Skin epidermis (tissue), 12 donors: ENCODE measurements at regions not wholly inside any gene's neighbourhood (a gene's known extent, or its start where the extent isn't known, plus 50 kb on each side); places are given as distances from the start of the nearest gene placed in this dataset.

Source experiments
- H3K27ac ChIP-seq, 21 experiments: fragments of 200-600 bp; sonication (generic) in 11 of 21; one replicate each; pipeline ENCODE4 v1.5.0; 2020; ENCODE audit warnings: mild to moderate bottlenecking in 3 of 21, inconsistent platforms in 2 of 21, moderate library complexity in 2 of 21
- H3K4me3 ChIP-seq, 7 experiments: fragments of 200-600 bp; sonication (generic) in 2 of 7; one replicate each; pipeline ENCODE4 v1.5.0; 2020; ENCODE audit warnings: inconsistent platforms in 2 of 7, mild to moderate bottlenecking in 2 of 7, moderate library complexity in 1 of 7

DNA sequence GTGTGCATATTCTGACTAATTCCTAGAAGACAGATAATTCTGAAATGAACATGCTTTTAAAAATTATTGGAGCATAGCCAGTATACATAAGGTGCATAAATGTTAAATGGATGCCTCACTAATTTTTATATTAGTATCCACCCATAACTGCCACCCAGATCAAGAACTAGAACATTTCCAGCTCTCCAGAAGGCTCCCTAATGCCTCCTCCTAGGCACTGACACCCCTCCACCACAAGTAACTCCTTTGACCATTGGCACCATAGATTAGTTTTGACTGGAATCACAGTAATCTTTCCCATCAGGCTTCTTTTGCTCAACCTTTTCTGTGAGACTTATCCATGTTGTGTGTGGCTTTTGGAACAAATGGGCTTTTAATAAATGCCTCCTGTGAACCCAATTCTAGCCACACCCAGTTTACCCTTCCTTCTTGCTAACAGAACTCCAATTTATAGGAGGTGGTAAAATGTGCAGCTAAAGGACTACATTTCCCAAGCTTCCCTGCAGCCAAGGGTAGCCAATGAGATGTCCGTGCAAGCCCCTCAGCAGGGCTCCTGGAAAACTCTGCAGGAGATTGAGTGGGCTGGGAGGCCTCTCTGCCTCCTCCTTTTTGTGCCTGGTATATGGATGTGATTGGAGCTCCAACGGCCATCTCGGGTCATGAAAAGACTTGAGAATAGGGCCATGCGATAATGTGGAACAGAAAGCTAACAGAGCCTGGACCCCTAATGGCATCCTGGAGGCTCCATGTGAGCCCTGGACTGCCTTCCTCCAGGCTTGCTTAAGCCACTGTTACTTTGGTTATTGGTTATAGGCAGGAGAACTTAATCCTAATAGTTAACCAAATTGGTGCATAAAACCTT, 322.6 kb upstream of the TLE3 start:
- H3K27ac ChIP-seq, result no peak overlapping the region
- H3K4me3 ChIP-seq, result no peak overlapping the region

DNA sequence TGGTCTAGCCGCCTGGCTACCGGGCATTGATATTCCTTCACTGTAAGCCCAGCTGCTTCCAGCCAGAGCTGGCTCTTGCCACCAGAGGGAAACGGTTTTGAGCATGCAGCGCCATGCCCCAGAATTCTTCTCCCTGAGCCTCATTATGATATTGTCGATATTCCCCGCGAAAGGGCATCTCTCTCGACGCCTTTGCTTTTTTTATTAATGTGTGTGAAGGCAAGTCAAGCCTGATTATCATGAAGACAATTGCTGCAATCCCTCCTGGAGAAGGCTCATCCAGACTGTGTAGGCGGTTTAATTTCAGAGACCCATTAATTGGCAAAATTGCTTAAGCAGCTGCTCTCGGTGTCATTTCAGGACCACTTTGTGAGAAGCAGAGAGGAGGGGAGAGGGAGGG, 321.2 kb upstream of the TLE3 start:
- H3K4me3 ChIP-seq, result no peak overlapping the region
- H3K27ac ChIP-seq, result no peak overlapping the region

DNA sequence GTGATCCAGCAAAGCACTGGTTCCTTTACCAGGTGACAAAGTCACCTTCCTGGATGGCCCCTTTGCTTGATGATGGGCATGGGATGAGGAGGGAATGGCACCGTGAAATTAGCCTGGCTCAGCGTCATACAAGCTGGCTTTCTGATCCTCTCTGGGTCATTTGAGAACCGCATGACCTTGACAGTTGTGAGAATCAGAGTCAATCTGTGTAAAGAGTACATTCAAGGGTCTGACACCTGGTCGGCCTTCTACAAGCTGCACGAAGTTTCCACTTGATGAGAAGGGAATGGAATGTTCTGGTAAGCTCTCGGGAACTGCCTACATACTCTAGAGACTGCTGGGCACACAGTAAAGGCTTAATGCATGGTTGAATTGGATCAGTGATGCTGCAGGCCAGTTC, 319.8 kb upstream of the TLE3 start:
- no peak overlapping the region for H3K4me3 ChIP-seq

DNA sequence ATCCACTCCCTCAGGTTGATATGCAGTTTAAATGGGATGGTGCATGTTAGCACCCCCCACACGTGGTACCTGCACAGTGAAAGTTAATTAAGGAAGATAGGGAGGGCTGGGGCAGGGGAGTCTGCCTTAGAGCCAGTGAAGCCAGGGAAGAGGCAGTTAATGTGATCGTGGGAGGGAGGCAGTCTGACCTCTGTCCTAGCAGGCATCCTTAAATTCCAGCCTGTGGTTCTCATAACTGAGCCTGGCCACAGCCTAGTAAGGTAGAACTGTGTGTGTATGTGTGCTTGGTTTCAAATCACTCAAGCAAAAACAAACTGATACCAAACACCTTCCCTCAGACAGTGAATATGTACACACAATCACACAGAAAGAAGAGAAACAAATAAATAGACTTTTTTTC, 319.1 kb upstream of the TLE3 start:
- Histone ChIP-seq H3K27ac (no peak overlapping the region), H3K4me3 (no peak overlapping the region)

More for the DNA sequence above, 319.8 kb upstream of the TLE3 start:
- no peak overlapping the region for H3K27ac ChIP-seq

DNA sequence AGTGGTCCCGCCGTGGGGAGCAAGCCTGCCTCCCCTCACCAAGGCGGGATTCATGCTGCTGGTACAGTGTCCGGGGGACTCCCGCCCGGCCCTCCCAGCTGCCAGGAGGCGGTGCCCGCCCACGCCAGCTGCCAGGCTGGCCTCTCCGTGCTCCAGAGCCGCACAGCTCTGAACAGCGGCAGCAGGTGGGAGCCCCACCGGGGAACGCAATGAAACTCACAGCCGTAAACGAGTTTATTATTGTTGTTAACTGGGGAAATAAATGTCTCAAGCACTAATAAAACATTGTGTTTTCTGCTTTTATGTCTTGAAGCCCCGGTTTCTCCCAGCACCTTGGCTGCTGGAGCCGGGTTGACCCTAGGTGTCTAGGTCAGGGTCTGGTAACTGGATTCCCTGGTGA, 317.7 kb upstream of the TLE3 start:
- no peak overlapping the region for H3K4me3 ChIP-seq
- H3K27ac ChIP-seq, result no peak overlapping the region

DNA sequence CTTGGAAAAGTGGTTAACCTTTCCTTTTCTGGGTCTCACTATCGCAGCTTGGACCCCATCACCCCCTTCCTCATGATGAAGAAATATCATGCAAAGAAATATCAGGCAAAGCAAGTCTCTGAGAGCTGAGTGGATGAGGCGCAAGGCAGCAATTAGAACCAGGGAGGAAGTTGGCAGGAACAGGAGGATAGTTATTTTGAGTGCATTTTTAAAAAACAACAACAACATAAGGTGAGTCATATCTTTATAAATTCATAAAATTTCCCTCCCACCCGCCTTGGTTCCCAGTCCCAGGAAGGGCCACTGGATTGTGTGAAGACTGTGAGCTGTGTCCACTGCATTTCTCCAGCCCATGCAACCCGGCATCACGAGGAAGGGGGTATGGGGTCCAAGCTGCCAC, 316.9 kb upstream of the TLE3 start:
- Histone ChIP-seq H3K27ac (no peak overlapping the region), H3K4me3 (no peak overlapping the region)

DNA sequence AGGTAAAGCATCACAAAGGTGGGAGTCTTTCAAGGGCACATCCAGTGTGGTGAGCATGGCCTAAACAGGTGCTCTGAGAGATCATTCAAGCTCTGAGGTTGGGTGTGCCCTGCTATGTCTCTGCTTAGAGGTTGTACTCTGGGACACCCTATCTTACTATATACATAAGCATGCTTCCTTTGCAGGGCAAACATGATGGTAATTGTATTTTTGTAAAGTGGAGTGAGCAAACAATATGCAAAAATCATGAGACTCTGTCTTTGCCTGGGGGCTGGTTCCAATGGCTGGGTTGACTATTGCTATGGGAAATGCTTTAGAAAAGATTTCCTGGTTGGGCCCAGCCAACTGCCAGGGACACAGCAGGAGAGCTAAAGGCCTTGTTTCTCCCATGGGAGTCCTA, 315.1 kb upstream of the TLE3 start:
- Histone ChIP-seq H3K27ac (no peak overlapping the region), H3K4me3 (no peak overlapping the region)

DNA sequence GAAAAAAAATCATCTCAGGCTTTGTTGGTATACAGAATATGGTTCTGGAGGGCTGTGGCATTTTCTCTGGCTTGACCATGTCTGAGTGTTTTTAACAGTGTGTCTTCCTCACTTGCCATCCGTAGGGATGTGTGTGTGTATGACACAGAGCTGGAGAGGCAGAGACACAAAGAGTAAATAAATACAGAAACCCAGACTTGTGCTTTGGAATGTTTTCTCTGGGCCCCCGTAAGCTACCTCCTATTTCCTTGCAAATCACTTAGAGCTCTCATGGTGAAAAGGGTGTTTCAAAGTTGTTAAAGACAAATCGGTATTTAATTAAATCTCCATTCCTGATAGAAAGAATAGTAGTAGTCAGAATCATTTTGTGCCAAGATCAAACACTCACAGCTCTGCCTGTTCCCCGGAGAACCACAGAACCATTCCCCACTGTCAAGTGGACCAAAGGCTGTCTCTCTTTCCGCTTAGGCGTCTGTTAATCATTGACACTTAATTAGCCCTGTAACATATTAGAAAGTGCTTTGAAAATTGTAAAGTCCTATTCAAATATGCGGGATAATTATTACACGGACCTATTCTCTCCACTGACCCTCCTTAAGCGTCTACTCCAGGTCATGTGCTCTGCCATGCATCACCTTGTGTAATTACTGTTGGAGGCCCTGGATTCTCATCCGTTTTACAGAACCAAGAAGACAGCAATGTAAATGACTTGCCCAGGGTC, 313.6 kb upstream of the TLE3 start:
- no peak overlapping the region for H3K4me3 ChIP-seq
- no peak overlapping the region for H3K27ac ChIP-seq

DNA sequence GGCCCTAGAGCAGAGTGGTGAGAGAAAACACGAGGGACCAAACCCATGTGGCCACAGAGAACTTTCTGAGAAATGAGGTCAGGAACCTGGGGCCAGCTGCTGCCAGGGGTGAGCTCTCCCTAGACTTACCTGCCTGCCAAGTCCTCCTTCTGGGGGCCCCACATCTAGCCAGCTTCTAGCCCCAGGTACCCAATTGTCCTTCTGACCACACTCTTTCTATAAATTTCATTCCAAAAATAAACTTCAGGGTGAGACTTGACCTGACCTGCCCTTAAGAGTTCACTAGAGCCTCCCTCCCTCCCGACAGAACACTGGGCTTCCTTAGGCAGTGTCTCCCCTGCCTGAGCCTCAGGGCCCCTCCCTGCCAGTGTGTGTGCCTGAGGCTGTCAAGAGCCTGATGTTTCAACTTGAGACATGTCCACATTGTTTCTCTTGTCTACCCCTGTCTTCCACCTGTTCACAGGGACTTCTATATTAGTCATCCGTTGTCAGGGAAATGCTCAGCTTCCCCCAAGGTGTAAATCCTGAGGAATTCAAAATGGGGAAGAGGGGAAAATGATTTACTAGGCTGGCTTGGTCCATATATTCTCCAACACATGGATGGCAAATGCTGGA, 312.8 kb upstream of the TLE3 start:
- H3K4me3 ChIP-seq, result no peak overlapping the region

DNA sequence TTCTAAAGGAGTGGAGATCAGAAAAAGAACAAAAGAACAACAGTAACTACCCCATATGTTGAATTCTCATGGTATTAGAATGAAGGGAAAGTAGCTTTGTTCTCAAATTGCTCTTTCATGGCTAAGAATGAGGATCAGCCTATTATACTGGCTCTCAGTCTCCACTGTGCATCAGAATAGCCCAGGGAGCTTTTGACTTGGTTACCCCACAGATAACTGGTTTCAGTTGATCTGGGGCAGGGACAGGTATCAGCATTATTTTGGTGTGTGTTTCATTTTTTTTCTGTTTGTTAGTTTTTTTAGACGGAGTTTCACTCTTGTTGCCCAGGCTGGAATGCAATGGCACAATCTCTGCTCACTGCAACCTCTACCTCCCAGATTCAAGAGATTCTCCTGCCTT, 311.7 kb upstream of the TLE3 start:
- Histone ChIP-seq H3K27ac (no peak overlapping the region), H3K4me3 (no peak overlapping the region)

More for the DNA sequence above, 312.8 kb upstream of the TLE3 start:
- no peak overlapping the region for H3K27ac ChIP-seq

DNA sequence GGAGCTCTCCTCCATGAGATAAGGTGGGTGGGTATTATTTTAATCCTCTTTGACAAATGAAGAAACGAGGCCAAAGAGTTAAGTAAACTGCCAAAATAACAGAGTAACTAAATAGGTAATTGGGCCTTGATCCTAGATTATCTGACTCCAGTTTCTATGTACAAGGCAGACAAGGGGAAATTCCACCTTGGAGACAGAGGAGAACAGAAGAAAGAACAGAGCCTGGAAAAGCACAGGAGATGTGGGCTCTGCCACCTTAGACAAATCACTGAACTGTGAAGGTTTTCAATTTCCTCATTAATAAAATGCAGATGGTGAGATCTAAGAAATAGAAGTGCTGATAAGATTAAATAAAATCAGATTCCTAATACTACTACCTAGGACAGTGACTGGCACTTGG, 310.2 kb upstream of the TLE3 start:
- no peak overlapping the region for H3K27ac ChIP-seq
- no peak overlapping the region for H3K4me3 ChIP-seq

DNA sequence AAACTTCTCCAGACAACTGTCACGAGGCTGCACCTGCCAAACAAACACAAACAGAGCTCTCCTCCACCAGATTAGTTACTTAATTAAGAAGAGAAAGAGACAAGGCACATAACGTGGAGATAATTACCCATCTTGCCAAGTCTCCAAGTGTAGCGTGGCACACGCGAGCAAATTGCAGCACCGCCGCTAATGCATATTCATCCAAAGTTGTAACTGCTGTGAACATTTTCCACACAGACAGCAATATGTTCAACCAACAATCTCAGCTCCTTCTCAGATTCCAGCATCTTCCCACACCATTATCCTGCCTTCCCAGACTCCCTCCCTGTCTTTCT, 309.6 kb upstream of the TLE3 start:
- no peak overlapping the region for H3K4me3 ChIP-seq
- H3K27ac ChIP-seq, result no peak overlapping the region

DNA sequence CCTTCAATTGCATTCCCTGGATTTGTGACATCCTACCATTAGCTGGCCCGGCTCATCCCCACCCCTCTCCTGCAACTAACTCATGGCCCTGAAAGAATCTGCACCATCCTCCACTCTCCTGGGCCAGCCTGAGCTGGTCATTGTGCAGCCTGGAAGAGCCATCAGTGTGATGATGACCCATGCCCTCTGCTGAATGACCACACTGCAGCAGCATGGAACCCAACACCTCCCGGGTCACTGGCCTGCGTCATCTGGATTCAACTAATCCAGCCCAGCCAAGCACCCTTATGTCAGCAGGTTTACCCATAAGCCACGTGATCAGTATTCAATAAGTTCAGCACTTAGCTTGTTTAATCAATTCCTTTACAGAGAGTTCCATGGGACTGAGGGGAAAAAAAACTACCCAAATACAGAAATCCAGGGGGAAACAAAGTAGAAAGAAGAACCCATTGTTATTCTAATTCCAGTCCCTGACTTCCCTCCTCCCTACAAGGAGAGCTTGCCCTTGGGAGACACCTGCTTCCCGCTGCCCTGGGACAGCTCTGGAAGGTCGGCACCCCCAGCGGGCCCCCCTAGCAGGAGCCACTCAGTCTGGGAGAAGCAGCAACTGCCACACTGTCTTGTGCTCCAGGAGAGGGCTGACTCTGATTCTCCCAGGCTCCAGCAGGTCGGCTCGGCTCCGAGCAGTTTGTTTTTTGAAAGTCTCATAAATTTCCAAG, 309.1 kb upstream of the TLE3 start:
- H3K4me3 ChIP-seq, result no peak overlapping the region
- no peak overlapping the region for H3K27ac ChIP-seq

DNA sequence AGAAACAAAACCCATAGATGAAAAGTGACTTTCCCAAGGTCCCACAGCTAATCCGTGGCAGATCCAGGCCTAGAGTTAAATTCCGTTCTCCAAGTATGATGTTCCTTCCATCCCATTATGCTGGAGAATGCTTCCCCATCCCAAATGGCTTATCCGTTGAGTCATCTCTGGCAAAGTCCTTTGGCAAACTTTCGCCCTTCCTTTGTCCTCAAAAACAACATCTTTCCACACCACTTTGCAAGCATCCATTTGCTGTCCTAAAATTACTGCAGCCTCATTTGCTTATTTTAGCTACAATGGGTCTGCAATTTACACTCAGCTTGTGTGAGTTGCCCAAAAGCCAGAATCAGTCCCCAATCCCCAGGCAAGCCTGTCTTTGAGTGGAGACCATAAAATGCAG, 304.0 kb upstream of the TLE3 start:
- H3K4me3 ChIP-seq, result no peak overlapping the region
- no peak overlapping the region for H3K27ac ChIP-seq

DNA sequence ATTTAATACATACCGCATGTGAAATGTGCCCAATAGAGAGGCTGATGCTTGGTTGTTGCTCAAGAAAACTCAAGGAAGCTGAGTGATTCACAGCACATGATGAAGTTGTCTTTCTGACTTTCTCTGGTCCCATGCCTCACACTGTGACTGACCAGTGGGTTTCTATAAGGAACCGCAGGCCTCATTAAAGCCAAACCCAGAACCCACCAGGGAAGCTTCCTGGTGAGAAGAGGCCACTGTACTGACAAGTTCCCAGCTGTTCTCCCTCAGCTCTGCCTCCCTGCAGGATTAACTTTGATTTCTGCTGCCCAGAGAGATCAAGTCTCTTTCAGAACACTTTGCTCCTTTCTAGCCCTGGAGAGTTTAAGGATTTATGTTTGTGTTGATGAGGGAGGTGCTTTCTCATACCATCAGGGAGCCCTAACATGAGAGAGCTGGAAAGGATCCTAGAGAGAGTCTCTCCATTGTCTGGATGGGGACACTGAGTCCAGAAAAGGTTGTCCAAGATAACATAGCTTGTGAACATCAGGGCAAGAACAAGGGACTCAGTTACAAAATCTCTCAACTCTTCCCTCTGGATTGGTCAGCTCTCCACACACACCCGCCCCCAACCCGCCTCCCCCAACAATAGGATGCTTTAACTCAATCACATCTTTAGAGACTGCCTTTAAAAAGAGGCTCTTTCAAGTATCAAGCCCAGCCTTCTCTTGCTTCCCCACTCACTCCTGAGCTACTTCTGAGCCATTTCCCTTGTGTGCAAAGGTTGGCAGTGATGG, 303.2 kb upstream of the TLE3 start:
- peak overlapping the region in 1 of 21 experiments; percentile 13 for H3K27ac ChIP-seq
- no peak overlapping the region for H3K4me3 ChIP-seq

DNA sequence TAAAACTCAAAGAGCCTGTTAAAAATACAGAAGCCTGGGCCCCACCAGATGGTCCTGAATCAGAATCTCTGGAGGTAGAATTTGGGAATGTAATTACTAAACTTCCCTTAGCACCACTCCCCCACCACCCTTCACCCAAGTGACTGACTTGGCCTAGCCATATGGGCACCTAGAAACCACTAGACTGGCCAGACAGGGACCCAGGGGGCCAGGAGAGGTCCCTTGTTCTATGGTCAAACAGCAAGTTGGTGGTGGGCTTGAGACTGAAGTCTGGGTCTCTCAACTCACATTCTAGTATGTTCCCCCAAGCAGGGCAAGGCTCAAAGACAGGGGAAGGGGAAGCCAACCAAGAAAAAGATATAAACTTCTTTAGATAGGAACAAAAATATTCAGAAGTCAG, 301.5 kb upstream of the TLE3 start:
- no peak overlapping the region for H3K27ac ChIP-seq
- no peak overlapping the region for H3K4me3 ChIP-seq

DNA sequence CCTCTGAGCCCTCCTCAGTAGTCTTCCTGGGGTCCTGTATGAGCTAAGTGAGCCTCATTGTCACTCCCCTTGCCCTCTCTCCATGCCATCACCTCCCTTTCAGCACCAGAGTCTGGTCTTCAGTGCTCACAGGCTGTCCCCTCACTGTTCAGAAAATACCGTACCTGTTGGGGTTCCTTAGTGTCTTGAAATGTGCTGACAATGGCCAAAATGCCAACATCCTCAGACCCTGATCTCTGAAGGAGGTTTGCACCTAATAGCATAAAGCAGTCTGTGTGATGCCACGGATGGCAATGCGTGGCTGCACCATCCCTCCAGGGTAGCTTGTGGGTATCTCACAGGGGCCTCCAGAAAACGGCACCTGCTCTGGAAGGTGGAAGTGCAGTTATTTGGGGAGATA, 301.0 kb upstream of the TLE3 start:
- Histone ChIP-seq H3K4me3 (no peak overlapping the region), H3K27ac (no peak overlapping the region)

DNA sequence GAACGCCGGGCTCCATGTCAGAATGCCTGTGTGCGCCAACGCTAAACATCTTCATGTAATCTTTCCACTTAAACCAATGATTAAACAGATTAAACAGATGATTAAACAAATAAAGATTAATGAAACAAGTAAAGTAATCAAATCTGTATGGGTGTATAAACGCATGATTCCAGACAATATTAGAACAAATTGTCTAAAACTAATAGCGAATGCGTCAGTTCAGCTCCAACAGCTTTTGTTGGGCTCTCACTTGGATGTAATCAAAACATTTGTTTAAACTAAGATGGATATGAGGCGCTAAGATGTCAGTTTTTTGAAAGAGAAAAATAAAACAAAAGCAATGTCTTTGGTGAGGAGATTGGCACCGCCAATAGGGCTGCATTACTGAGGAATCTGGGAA, 299.1 kb upstream of the TLE3 start:
- Histone ChIP-seq H3K4me3 (no peak overlapping the region), H3K27ac (no peak overlapping the region)

DNA sequence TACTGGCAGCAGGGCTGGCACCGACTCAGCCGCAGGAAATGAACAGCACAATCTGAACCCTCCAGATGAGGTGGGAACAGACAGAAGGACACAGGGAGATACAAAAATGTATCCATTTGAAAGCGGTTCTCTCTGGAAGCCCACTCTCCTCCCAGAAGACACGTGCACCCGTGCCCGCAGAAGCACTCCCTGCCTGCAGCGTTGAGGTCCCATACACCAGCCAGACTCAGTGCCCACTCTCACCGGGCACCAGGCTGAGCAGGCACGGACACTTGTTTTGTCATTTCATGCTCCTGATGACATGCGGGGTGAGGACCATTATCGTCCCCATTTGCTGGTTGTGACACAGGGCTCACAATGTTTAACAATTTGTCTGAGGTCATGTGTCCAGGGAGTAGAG, 297.4 kb upstream of the TLE3 start:
- no peak overlapping the region for H3K27ac ChIP-seq
- H3K4me3 ChIP-seq, result no peak overlapping the region

DNA sequence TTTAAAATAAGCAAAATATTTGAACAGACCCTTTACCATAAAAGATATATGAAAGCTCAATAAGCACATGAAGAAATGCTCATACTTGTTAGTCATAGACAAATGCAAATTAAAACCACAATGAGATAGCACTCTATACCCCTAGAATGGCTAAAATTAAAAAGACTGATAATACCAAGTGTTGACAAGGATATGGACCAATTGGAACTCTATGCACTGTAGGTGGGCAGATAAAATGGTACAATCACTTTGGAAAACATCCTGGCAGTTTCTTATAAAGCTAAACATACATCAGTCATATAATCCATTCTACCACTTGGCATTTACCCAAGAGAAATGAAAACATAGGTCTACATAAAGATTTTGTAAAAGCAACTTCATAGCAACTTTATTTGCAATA, 293.0 kb upstream of the TLE3 start:
- Histone ChIP-seq H3K27ac (no peak overlapping the region), H3K4me3 (no peak overlapping the region)
